ENCODE measurements at regions not wholly inside any gene's neighbourhood (a gene's known extent, or its start where the extent isn't known, plus 50 kb on each side); places are given as distances from the start of the nearest gene placed in this dataset.

- Histone ChIP-seq H3K36me3 (ENCODE audit: control insufficient read depth in 3 of 3, insufficient read depth in 3 of 3, low read length in 3 of 3) (no peaks in the 10 kb centered on the region), H3K9ac (ENCODE audit: low read depth in 1 of 3, low read length in 3 of 3) (no peak overlapping the region), H3K27me3 (ENCODE audit: control insufficient read depth in 3 of 3, insufficient read depth in 3 of 3, low read length in 3 of 3) (peaks cover 20 to 32% (median 21%) of the 10 kb centered on the region in 3 donors)
Measured at GRCh38 chr1:4050998-4051397, 150.9 kb upstream of the C1orf174 start.

GRCh38 chr1:4052657-4053056, 152.6 kb upstream of the C1orf174 start:
- no peaks in the 10 kb centered on the region for H3K4me1 ChIP-seq (ENCODE audit: control insufficient read depth in 3 of 3, insufficient read depth in 3 of 3, low read length in 3 of 3)
- no peaks in the 10 kb centered on the region for H3K9me3 ChIP-seq (ENCODE audit: control insufficient read depth in 3 of 3, low read length in 3 of 3)
- no peak overlapping the region for H3K4me3 ChIP-seq (ENCODE audit: low read length in 3 of 3)
- H3K36me3 ChIP-seq (ENCODE audit: control insufficient read depth in 3 of 3, insufficient read depth in 3 of 3, low read length in 3 of 3), result no peaks in the 10 kb centered on the region
- no peak overlapping the region for H3K27ac ChIP-seq (ENCODE audit: low read depth, low read length)
- H3K9ac ChIP-seq (ENCODE audit: low read depth in 1 of 3, low read length in 3 of 3), result no peak overlapping the region
- peaks cover 11 to 25% (median 20%) of the 10 kb centered on the region in 3 donors for H3K27me3 ChIP-seq (ENCODE audit: control insufficient read depth in 3 of 3, insufficient read depth in 3 of 3, low read length in 3 of 3)

More at GRCh38 chr1:4050998-4051397, 150.9 kb upstream of the C1orf174 start:
- no peaks in the 10 kb centered on the region for H3K9me3 ChIP-seq (ENCODE audit: control insufficient read depth in 3 of 3, low read length in 3 of 3)
- H3K4me3 ChIP-seq (ENCODE audit: low read length in 3 of 3), result no peak overlapping the region
- H3K27ac ChIP-seq (ENCODE audit: low read depth, low read length), result no peak overlapping the region
- no peaks in the 10 kb centered on the region for H3K4me1 ChIP-seq (ENCODE audit: control insufficient read depth in 3 of 3, insufficient read depth in 3 of 3, low read length in 3 of 3)

GRCh38 chr1:4053160-4053748, 153.2 kb upstream of the C1orf174 start:
- Histone ChIP-seq H3K4me3 (ENCODE audit: low read length in 3 of 3) (no peak overlapping the region), H3K9ac (ENCODE audit: low read depth in 1 of 3, low read length in 3 of 3) (no peak overlapping the region), H3K36me3 (ENCODE audit: control insufficient read depth in 3 of 3, insufficient read depth in 3 of 3, low read length in 3 of 3) (no peaks in the 10 kb centered on the region), H3K27ac (ENCODE audit: low read depth, low read length) (no peak overlapping the region), H3K27me3 (ENCODE audit: control insufficient read depth in 3 of 3, insufficient read depth in 3 of 3, low read length in 3 of 3) (peaks cover 11 to 25% (median 17%) of the 10 kb centered on the region in 3 donors), H3K4me1 (ENCODE audit: control insufficient read depth in 3 of 3, insufficient read depth in 3 of 3, low read length in 3 of 3) (no peaks in the 10 kb centered on the region), H3K9me3 (ENCODE audit: control insufficient read depth in 3 of 3, low read length in 3 of 3) (no peaks in the 10 kb centered on the region)

- Histone ChIP-seq H3K9me3 (ENCODE audit: control insufficient read depth in 3 of 3, low read length in 3 of 3) (no peaks in the 10 kb centered on the region), H3K27me3 (ENCODE audit: control insufficient read depth in 3 of 3, insufficient read depth in 3 of 3, low read length in 3 of 3) (peaks cover 11 to 28% (median 17%) of the 10 kb centered on the region in 3 donors), H3K36me3 (ENCODE audit: control insufficient read depth in 3 of 3, insufficient read depth in 3 of 3, low read length in 3 of 3) (no peaks in the 10 kb centered on the region), H3K4me3 (ENCODE audit: low read length in 3 of 3) (no peak overlapping the region), H3K4me1 (ENCODE audit: control insufficient read depth in 3 of 3, insufficient read depth in 3 of 3, low read length in 3 of 3) (no peaks in the 10 kb centered on the region), H3K9ac (ENCODE audit: low read depth in 1 of 3, low read length in 3 of 3) (no peak overlapping the region), H3K27ac (ENCODE audit: low read depth, low read length) (no peak overlapping the region)
Measured at GRCh38 chr1:4053774-4054173, 153.7 kb upstream of the C1orf174 start.

- no peaks in the 10 kb centered on the region for H3K4me1 ChIP-seq (ENCODE audit: control insufficient read depth in 3 of 3, insufficient read depth in 3 of 3, low read length in 3 of 3)
- no peak overlapping the region for H3K9ac ChIP-seq (ENCODE audit: low read depth in 1 of 3, low read length in 3 of 3)
- H3K36me3 ChIP-seq (ENCODE audit: control insufficient read depth in 3 of 3, insufficient read depth in 3 of 3, low read length in 3 of 3), result no peaks in the 10 kb centered on the region
- H3K27ac ChIP-seq (ENCODE audit: low read depth, low read length), result no peak overlapping the region
- peaks cover 6 to 28% (median 13%) of the 10 kb centered on the region in 3 donors for H3K27me3 ChIP-seq (ENCODE audit: control insufficient read depth in 3 of 3, insufficient read depth in 3 of 3, low read length in 3 of 3)
- no peaks in the 10 kb centered on the region for H3K9me3 ChIP-seq (ENCODE audit: control insufficient read depth in 3 of 3, low read length in 3 of 3)
- no peak overlapping the region for H3K4me3 ChIP-seq (ENCODE audit: low read length in 3 of 3)
Measured at GRCh38 chr1:4055294-4055967, 155.4 kb upstream of the C1orf174 start.

GRCh38 chr1:4056422-4056821, 156.3 kb upstream of the C1orf174 start:
- Histone ChIP-seq H3K9ac (ENCODE audit: low read depth in 1 of 3, low read length in 3 of 3) (no peak overlapping the region), H3K27me3 (ENCODE audit: control insufficient read depth in 3 of 3, insufficient read depth in 3 of 3, low read length in 3 of 3) (peaks cover 6 to 31% (median 10%) of the 10 kb centered on the region in 3 donors), H3K4me1 (ENCODE audit: control insufficient read depth in 3 of 3, insufficient read depth in 3 of 3, low read length in 3 of 3) (no peaks in the 10 kb centered on the region), H3K9me3 (ENCODE audit: control insufficient read depth in 3 of 3, low read length in 3 of 3) (no peaks in the 10 kb centered on the region), H3K4me3 (ENCODE audit: low read length in 3 of 3) (no peak overlapping the region), H3K27ac (ENCODE audit: low read depth, low read length) (no peak overlapping the region), H3K36me3 (ENCODE audit: control insufficient read depth in 3 of 3, insufficient read depth in 3 of 3, low read length in 3 of 3) (no peaks in the 10 kb centered on the region)

- H3K4me3 ChIP-seq (ENCODE audit: low read length in 3 of 3), result no peak overlapping the region
- H3K9me3 ChIP-seq (ENCODE audit: control insufficient read depth in 3 of 3, low read length in 3 of 3), result no peaks in the 10 kb centered on the region
- H3K27ac ChIP-seq (ENCODE audit: low read depth, low read length), result no peak overlapping the region
- no peaks in the 10 kb centered on the region for H3K36me3 ChIP-seq (ENCODE audit: control insufficient read depth in 3 of 3, insufficient read depth in 3 of 3, low read length in 3 of 3)
- no peak overlapping the region for H3K9ac ChIP-seq (ENCODE audit: low read depth in 1 of 3, low read length in 3 of 3)
- no peaks in the 10 kb centered on the region for H3K4me1 ChIP-seq (ENCODE audit: control insufficient read depth in 3 of 3, insufficient read depth in 3 of 3, low read length in 3 of 3)
- peaks cover 6 to 31% (median 10%) of the 10 kb centered on the region in 3 donors for H3K27me3 ChIP-seq (ENCODE audit: control insufficient read depth in 3 of 3, insufficient read depth in 3 of 3, low read length in 3 of 3)
Measured at GRCh38 chr1:4056989-4057388, 156.9 kb upstream of the C1orf174 start.

- no peak overlapping the region for H3K9ac ChIP-seq (ENCODE audit: low read depth in 1 of 3, low read length in 3 of 3)
- no peaks in the 10 kb centered on the region for H3K4me1 ChIP-seq (ENCODE audit: control insufficient read depth in 3 of 3, insufficient read depth in 3 of 3, low read length in 3 of 3)
- no peaks in the 10 kb centered on the region for H3K9me3 ChIP-seq (ENCODE audit: control insufficient read depth in 3 of 3, low read length in 3 of 3)
- no peak overlapping the region for H3K4me3 ChIP-seq (ENCODE audit: low read length in 3 of 3)
- no peak overlapping the region for H3K27ac ChIP-seq (ENCODE audit: low read depth, low read length)
- H3K27me3 ChIP-seq (ENCODE audit: control insufficient read depth in 3 of 3, insufficient read depth in 3 of 3, low read length in 3 of 3), result peaks cover 6 to 30% (median 10%) of the 10 kb centered on the region in 3 donors
- H3K36me3 ChIP-seq (ENCODE audit: control insufficient read depth in 3 of 3, insufficient read depth in 3 of 3, low read length in 3 of 3), result no peaks in the 10 kb centered on the region
Measured at GRCh38 chr1:4057603-4058002, 157.5 kb upstream of the C1orf174 start.

- Histone ChIP-seq H3K9ac (ENCODE audit: low read depth in 1 of 3, low read length in 3 of 3) (no peak overlapping the region), H3K27ac (ENCODE audit: low read depth, low read length) (no peak overlapping the region), H3K36me3 (ENCODE audit: control insufficient read depth in 3 of 3, insufficient read depth in 3 of 3, low read length in 3 of 3) (no peaks in the 10 kb centered on the region), H3K4me1 (ENCODE audit: control insufficient read depth in 3 of 3, insufficient read depth in 3 of 3, low read length in 3 of 3) (no peaks in the 10 kb centered on the region), H3K4me3 (ENCODE audit: low read length in 3 of 3) (no peak overlapping the region), H3K27me3 (ENCODE audit: control insufficient read depth in 3 of 3, insufficient read depth in 3 of 3, low read length in 3 of 3) (peaks cover 6 to 25% (median 8%) of the 10 kb centered on the region in 3 donors), H3K9me3 (ENCODE audit: control insufficient read depth in 3 of 3, low read length in 3 of 3) (no peaks in the 10 kb centered on the region)
Measured at GRCh38 chr1:4058122-4058521, 158.1 kb upstream of the C1orf174 start.

GRCh38 chr1:4058706-4059105, 158.6 kb upstream of the C1orf174 start:
- Histone ChIP-seq H3K9ac (ENCODE audit: low read depth in 1 of 3, low read length in 3 of 3) (no peak overlapping the region), H3K4me1 (ENCODE audit: control insufficient read depth in 3 of 3, insufficient read depth in 3 of 3, low read length in 3 of 3) (no peaks in the 10 kb centered on the region), H3K4me3 (ENCODE audit: low read length in 3 of 3) (no peak overlapping the region), H3K27me3 (ENCODE audit: control insufficient read depth in 3 of 3, insufficient read depth in 3 of 3, low read length in 3 of 3) (peaks cover 4 to 21% (median 6%) of the 10 kb centered on the region in 3 donors), H3K36me3 (ENCODE audit: control insufficient read depth in 3 of 3, insufficient read depth in 3 of 3, low read length in 3 of 3) (no peaks in the 10 kb centered on the region), H3K9me3 (ENCODE audit: control insufficient read depth in 3 of 3, low read length in 3 of 3) (no peaks in the 10 kb centered on the region), H3K27ac (ENCODE audit: low read depth, low read length) (no peak overlapping the region)
